OCI-LY1 (cell line): ENCODE measurements at regions not wholly inside any gene's neighbourhood (a gene's known extent, or its start where the extent isn't known, plus 50 kb on each side); places are given as distances from the start of the nearest gene placed in this dataset.

ENCODE experiments used
- CTCF ChIP-seq: fragments of 200-600 bp; sonication (generic), shearing (Covaris generic); IDR thresholded peaks from 2 replicates; pipeline ENCODE4 v1.5.1; 2017; ENCODE audit warnings: mild to moderate bottlenecking, antibody characterized with exemption, low read length, moderate library complexity, mixed read lengths
- EZH2 ChIP-seq: fragments of 200-600 bp; sonication (generic), shearing (Covaris generic); IDR thresholded peaks from 2 replicates; pipeline ENCODE4 v1.8.0; 2017; ENCODE audit warnings: borderline replicate concordance, mixed run types, mild to moderate bottlenecking, antibody characterized with exemption, low read length, moderate library complexity, mixed read lengths

- TF ChIP-seq CTCF, result no peak
- TF ChIP-seq EZH2, result no peak
Measured at GRCh38 chr7:32399311-32399710, 90.9 kb downstream of the LSM5 start.
